ENCODE measurements at regions not wholly inside any gene's neighbourhood (a gene's known extent, or its start where the extent isn't known, plus 50 kb on each side); places are given as distances from the start of the nearest gene placed in this dataset.

DNA sequence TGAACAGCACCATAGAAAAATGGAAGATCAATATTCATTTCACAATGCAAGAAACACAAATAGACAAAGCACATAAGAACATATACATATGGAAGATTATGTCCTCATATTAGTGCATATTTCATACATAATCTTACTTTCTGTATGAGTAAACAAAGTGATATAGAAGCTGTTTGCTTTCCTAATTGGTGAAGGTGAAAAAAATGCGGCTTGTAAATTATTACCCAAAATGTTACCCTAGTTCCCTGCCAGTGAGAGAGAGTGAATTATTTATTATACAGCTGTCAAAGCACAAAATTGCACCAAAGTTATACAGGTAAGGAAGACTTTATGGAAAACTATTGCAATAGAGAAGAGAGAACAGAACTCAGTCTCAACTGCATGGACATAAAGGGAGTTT, 1485.0 kb upstream of the CDH9 start:
- Histone ChIP-seq H3K9me3 (replicated peaks; ENCODE audit: control insufficient read depth, insufficient read depth, low read length) (no peaks in the 10 kb centered on the region), H3K9me1 (replicated peaks; ENCODE audit: control insufficient read depth, extremely low read depth, insufficient read depth, low read length) (no peaks in the 10 kb centered on the region), H4K20me1 (replicated peaks; ENCODE audit: control insufficient read depth, extremely low read depth, insufficient read depth, low read length) (no peaks in the 10 kb centered on the region), H3K27ac (ENCODE audit: insufficient read depth, low read depth, low read length) (no peak overlapping the region), H3K4me1 (ENCODE audit: control insufficient read depth, extremely low read depth, insufficient read depth, low read length) (peaks cover 3% of the 10 kb centered on the region), H3K79me2 (ENCODE audit: control insufficient read depth, insufficient read depth, low read length) (no peaks in the 10 kb centered on the region), H2AFZ (ENCODE audit: low read depth, low read length) (no peak overlapping the region), H3K4me3 (replicated peaks in 1 of 3; ENCODE audit: insufficient read depth in 1 of 3, low read depth in 1 of 3, low read length in 3 of 3) (no peak overlapping the region), H3K4me2 (ENCODE audit: insufficient read depth, low read length) (no peak overlapping the region), H3K36me3 (ENCODE audit: control insufficient read depth in 2 of 2, extremely low read depth in 1 of 2, insufficient read depth in 2 of 2, low read length in 2 of 2) (no peaks in the 10 kb centered on the region), H3K9ac (replicated peaks; ENCODE audit: extremely low read depth, insufficient read depth, low read length) (no peak overlapping the region), H3K27me3 (ENCODE audit: control insufficient read depth in 2 of 2, insufficient read depth in 2 of 2, low read length in 2 of 2) (no peaks in the 10 kb centered on the region)
- TF ChIP-seq POLR2A (IDR thresholded peaks at IDR 0.05; ENCODE audit: low read depth, low read length), result no peak
- no peak for TF ChIP-seq JUN (IDR thresholded peaks at IDR 0.05; ENCODE audit: borderline replicate concordance, insufficient read depth, insufficient read length, low read depth)
- TF ChIP-seq, protein P1, sequence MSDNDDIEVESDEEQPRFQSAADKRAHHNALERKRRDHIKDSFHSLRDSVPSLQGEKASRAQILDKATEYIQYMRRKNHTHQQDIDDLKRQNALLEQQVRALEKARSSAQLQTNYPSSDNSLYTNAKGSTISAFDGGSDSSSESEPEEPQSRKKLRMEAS (IDR thresholded peaks at IDR 0.05; ENCODE audit: insufficient read depth, insufficient read length), result no peak
- TF ChIP-seq EZH2 (IDR thresholded peaks at IDR 0.05; ENCODE audit: borderline replicate concordance, low read depth, low read length, severe bottlenecking), result no peak
- intact Hi-C loops (cut with micrococcal nuclease), result no loop called here
- no peak for DNase-seq (ENCODE audit: low read depth, low spot score)
- BruUV-seq (replicated peaks), result no TSS peak
- POLR2A ChIA-PET, result no interaction called here
- CTCF ChIA-PET, result no interaction called here
- dilution Hi-C loops (cut with MboI; ENCODE audit: extremely low pct_ligation_motif_present, low sequenced_read_pairs), result no loop called here
- no peak for FAIRE-seq

DNA sequence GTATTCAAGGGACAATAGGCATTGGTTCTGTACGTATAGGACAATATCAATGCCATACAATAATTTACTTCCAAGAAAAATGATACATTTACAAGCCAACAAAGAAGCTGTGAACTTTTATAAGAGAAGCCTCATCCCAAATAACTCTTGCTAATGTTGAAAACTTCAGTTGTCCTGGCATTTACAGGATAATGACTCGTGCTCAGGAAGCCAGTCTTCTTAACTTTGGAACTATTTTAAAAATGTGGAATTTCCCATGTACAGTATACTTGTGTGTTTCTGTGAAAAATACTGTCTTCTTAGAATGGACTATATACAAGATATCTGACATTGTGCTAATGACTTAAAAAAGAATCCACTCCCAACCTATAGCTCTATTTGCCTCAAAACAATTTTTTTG, 1479.3 kb upstream of the CDH9 start:
- Histone ChIP-seq H3K4me1 (ENCODE audit: control insufficient read depth, extremely low read depth, insufficient read depth, low read length) (no peaks in the 10 kb centered on the region), H3K4me3 (replicated peaks in 1 of 3; ENCODE audit: insufficient read depth in 1 of 3, low read depth in 1 of 3, low read length in 3 of 3) (no peak overlapping the region), H4K20me1 (replicated peaks; ENCODE audit: control insufficient read depth, extremely low read depth, insufficient read depth, low read length) (no peaks in the 10 kb centered on the region), H3K9me1 (replicated peaks; ENCODE audit: control insufficient read depth, extremely low read depth, insufficient read depth, low read length) (no peaks in the 10 kb centered on the region), H3K79me2 (ENCODE audit: control insufficient read depth, insufficient read depth, low read length) (no peaks in the 10 kb centered on the region), H3K9me3 (replicated peaks; ENCODE audit: control insufficient read depth, insufficient read depth, low read length) (no peaks in the 10 kb centered on the region), H3K27me3 (ENCODE audit: control insufficient read depth in 2 of 2, insufficient read depth in 2 of 2, low read length in 2 of 2) (no peaks in the 10 kb centered on the region), H3K4me2 (ENCODE audit: insufficient read depth, low read length) (no peak overlapping the region), H3K9ac (replicated peaks; ENCODE audit: extremely low read depth, insufficient read depth, low read length) (no peak overlapping the region), H3K36me3 (ENCODE audit: control insufficient read depth in 2 of 2, extremely low read depth in 1 of 2, insufficient read depth in 2 of 2, low read length in 2 of 2) (no peaks in the 10 kb centered on the region), H3K27ac (ENCODE audit: insufficient read depth, low read depth, low read length) (no peak overlapping the region), H2AFZ (ENCODE audit: low read depth, low read length) (no peak overlapping the region)
- TF ChIP-seq FOS (IDR thresholded peaks at IDR 0.05; ENCODE audit: borderline replicate concordance, insufficient read depth, low read length) (no peak), POLR2A (IDR thresholded peaks at IDR 0.05; ENCODE audit: low read depth, low read length) (no peak), JUN (IDR thresholded peaks at IDR 0.05; ENCODE audit: borderline replicate concordance, insufficient read depth, insufficient read length, low read depth) (no peak), GATA2 (IDR thresholded peaks at IDR 0.05; ENCODE audit: insufficient read depth, insufficient read length, low read depth, low read length) (no peak), POLR2AphosphoS5 (IDR thresholded peaks at IDR 0.05; ENCODE audit: insufficient read depth, low read depth, low read length) (no peak), EZH2 (IDR thresholded peaks at IDR 0.05; ENCODE audit: borderline replicate concordance, low read depth, low read length, severe bottlenecking) (no peak), MYC (IDR thresholded peaks at IDR 0.05; ENCODE audit: low read depth, low read length) (no peak)
- TF ChIP-seq, protein P1 (IDR thresholded peaks at IDR 0.05; ENCODE audit: insufficient read depth, insufficient read length), result no peak
- TF ChIP-seq, protein P2, sequence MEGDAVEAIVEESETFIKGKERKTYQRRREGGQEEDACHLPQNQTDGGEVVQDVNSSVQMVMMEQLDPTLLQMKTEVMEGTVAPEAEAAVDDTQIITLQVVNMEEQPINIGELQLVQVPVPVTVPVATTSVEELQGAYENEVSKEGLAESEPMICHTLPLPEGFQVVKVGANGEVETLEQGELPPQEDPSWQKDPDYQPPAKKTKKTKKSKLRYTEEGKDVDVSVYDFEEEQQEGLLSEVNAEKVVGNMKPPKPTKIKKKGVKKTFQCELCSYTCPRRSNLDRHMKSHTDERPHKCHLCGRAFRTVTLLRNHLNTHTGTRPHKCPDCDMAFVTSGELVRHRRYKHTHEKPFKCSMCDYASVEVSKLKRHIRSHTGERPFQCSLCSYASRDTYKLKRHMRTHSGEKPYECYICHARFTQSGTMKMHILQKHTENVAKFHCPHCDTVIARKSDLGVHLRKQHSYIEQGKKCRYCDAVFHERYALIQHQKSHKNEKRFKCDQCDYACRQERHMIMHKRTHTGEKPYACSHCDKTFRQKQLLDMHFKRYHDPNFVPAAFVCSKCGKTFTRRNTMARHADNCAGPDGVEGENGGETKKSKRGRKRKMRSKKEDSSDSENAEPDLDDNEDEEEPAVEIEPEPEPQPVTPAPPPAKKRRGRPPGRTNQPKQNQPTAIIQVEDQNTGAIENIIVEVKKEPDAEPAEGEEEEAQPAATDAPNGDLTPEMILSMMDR (IDR thresholded peaks at IDR 0.05; ENCODE audit: extremely low read depth in 1 of 2, insufficient read depth in 1 of 2, low read depth in 1 of 2, low read length in 2 of 2), result no peak
- dilution Hi-C loops (cut with MboI; ENCODE audit: extremely low pct_ligation_motif_present, low sequenced_read_pairs) (no loop called here), intact Hi-C loops (cut with micrococcal nuclease) (no loop called here)
- CTCF ChIA-PET, result no interaction called here
- DNase-seq (ENCODE audit: low read depth, low spot score) (no peak), FAIRE-seq (no peak)
- POLR2A ChIA-PET, result no interaction called here
- BruUV-seq (replicated peaks), result no TSS peak

Data from endothelial cell of umbilical vein (primary cell).